WERI-Rb-1 (cell line): ENCODE measurements at regions not wholly inside any gene's neighbourhood (a gene's known extent, or its start where the extent isn't known, plus 50 kb on each side); places are given as distances from the start of the nearest gene placed in this dataset.

Source experiments
- DNase-seq: peaks from one replicate; pipeline ENCODE4 v3.0.0-alpha.2; 2020
- H3K27ac ChIP-seq: fragments of 250-450 bp; sonication (Bioruptor Pico); 2 replicates; pipeline ENCODE4 v1.5.1; 2020; ENCODE audit warnings: mild to moderate bottlenecking, moderate library complexity
- H3K27me3 ChIP-seq: fragments of 250-450 bp; sonication (Bioruptor Pico); 2 replicates; pipeline ENCODE4 v1.5.1; 2021; ENCODE audit warnings: mild to moderate bottlenecking, low read depth, moderate library complexity; ENCODE audit not compliant: insufficient read depth, severe bottlenecking
- H3K36me3 ChIP-seq: fragments of 250-450 bp; sonication (Bioruptor Pico); 2 replicates; pipeline ENCODE4 v1.5.1; 2020; ENCODE audit warnings: mild to moderate bottlenecking, moderate library complexity
- H3K4me3 ChIP-seq: 2 replicates; pipeline ENCODE4 v1.5.1; 2011; ENCODE audit warnings: low read depth, mild to moderate bottlenecking, control low read depth, low read length
- H3K9me3 ChIP-seq: fragments of 250-450 bp; sonication (Bioruptor Pico); 2 replicates; pipeline ENCODE4 v1.5.1; 2021; ENCODE audit warnings: mild to moderate bottlenecking, moderate library complexity; ENCODE audit not compliant: severe bottlenecking
- CTCF ChIP-seq: IDR thresholded peaks from 2 replicates; pipeline ENCODE4 v1.5.1; 2011; ENCODE audit warnings: low read depth, mild to moderate bottlenecking, control low read depth, inconsistent platforms, low read length

DNA sequence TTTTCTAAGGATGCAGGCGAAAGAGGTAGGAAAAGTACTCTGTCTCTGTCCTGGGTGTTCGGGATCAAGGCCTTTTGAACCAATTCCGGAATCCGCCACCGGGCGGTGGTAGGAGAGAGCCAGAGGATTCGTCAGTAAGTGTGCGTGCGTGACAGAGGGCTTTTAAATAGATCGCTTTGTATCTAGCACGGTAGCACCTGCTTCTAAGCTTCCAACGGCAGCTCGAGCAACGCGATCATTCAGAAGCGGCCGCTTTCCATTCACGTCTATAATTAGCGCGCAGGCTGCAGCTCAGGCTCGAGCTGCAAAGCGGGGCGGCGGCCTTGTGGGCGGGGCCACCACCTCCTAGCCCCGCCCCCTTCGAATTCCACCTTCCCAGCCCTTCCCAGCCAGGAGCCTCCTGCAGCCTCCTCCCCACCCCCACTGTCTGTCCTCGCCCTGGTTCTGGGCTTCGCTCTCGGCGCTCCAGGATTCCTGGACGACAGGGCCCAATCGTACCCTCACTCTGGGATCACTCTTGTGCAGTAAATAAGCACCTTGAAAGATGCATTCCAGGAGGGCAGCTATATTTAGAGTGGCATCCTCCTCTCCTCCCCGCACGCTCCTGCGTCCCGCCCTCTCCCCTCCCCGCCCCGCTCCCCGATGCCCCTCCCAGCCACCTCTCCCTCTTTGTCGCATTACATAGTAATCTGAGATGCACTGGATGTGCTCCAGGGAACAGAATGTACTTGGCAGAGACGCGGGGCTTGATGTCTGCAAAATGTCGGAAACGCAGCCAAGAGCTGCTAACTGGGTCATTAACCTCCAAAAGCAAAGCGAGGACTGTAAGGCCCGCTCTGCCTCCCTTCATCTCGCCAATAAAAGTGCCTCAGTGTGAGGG is 224.1 kb upstream of the TPRG1 start:
- peak; percentile 47 for TF ChIP-seq CTCF
- no peaks in the 10 kb centered on the region for H3K36me3 ChIP-seq
- no peaks in the 10 kb centered on the region for H3K9me3 ChIP-seq
- peak overlapping the region; percentile 43 for H3K4me3 ChIP-seq
- DNase-seq: peak; percentile 82
- H3K27ac ChIP-seq: no peak overlapping the region
- H3K27me3 ChIP-seq: peaks cover 4% of the 10 kb centered on the region

DNA sequence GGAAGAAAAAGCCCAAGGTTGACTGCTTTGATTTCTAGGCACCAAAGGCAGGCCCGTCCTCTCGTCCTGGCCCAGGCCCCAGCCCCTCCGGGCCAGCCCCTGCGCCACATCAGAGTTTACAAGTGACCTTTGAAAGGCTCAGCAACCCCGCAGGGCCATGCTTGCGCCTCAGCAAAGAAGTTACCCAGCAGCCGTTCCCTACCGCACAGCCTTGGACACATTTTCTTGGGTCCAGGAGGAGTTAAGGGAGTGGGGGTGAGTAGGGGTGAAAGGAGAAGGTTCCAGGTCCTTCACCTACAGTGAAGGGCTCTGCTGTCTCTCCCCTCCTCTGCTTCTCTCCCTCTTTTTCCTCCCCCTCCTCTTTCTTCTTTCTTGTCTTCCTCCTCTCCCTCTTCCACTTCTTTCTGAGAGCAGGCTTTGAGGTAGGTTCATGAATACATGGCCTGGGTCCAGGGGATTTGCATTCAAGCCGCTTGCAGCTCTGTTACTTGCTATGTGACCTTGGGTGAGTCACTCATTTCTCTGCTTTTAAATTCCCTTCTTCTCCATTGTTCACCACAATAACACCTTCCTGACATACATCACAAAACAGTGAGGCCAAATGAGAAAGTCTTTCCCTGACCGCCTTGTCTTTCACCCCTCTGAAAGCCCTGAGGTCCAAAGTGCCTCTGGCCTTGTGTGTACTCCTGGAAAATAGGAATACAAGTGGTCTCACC is 223.3 kb upstream of the TPRG1 start:
- TF ChIP-seq CTCF: no peak
- H3K36me3 ChIP-seq: no peaks in the 10 kb centered on the region
- no peak overlapping the region for H3K27ac ChIP-seq
- peak overlapping the region; percentile 43 for H3K4me3 ChIP-seq
- H3K27me3 ChIP-seq: peaks cover 4% of the 10 kb centered on the region
- DNase-seq: no peak
- no peaks in the 10 kb centered on the region for H3K9me3 ChIP-seq

DNA sequence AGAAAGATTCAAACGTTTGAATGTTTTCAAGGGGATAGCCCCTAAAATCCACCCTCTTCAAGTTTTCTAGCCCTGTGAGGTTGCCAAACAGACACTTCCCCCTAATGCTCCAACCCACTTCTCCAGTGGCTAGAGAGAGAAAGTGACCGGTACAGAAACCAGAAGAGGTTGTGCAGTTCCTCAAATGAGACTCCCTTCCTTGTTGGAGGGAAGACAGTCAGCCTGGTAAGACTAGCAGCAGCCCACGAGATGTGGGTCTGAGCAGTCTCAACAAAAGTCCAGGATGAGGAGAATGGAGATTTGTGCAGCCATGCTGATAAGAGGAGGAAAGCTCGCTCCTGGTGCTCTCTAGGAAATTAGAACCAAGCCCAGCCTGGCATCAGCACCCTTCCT is 222.8 kb upstream of the TPRG1 start:
- Histone ChIP-seq H3K9me3 (no peaks in the 10 kb centered on the region), H3K27me3 (peaks cover 4% of the 10 kb centered on the region), H3K27ac (no peak overlapping the region), H3K36me3 (no peaks in the 10 kb centered on the region), H3K4me3 (no peak overlapping the region)
- DNase-seq: no peak
- no peak for TF ChIP-seq CTCF

DNA sequence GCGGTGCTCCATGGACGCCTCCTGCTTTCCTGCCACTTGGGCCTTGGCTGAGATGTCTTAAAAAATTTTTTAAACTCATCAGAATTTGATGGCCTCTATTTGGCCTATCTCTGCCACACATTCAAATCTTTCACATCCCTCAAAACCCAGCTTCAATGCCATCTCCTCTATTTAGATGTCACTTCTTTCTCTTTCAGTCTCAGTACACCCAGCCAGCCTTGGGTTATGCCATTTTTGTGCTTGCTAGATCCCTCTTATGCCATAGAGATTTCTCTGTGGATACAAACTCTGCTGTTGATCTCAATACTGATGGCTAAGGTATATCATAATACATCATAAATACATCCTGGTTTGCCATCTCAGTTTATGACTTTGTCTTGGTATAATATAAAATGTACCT is 222.3 kb upstream of the TPRG1 start:
- Histone ChIP-seq H3K27ac (no peak overlapping the region), H3K9me3 (no peaks in the 10 kb centered on the region), H3K27me3 (peaks cover 4% of the 10 kb centered on the region), H3K36me3 (no peaks in the 10 kb centered on the region), H3K4me3 (no peak overlapping the region)
- no peak for TF ChIP-seq CTCF
- DNase-seq: no peak

DNA sequence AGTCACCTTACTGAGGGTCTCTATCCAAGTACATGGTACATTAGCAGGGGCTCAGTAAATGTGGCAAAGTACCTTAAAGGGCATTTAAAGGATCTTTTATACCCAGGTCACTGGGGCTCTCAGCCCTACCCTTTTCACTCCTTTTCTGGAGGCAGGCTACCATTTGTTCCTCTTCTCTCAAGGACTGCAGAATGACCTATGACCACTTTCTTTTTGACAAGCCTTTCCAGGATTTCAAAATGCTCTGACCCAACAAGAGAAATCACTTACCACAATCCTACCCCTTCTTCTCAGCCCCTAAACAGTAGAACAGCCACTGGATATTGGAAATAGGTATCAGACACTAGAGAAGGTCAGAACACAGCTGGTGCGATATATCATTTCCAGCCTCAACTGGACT is 221.8 kb upstream of the TPRG1 start:
- peaks cover 4% of the 10 kb centered on the region for H3K27me3 ChIP-seq
- H3K36me3 ChIP-seq: no peaks in the 10 kb centered on the region
- H3K27ac ChIP-seq: no peak overlapping the region
- no peak for TF ChIP-seq CTCF
- no peaks in the 10 kb centered on the region for H3K9me3 ChIP-seq
- H3K4me3 ChIP-seq: no peak overlapping the region
- DNase-seq: no peak
